K562 (cell line): ENCODE measurements at regions not wholly inside any gene's neighbourhood (a gene's known extent, or its start where the extent isn't known, plus 50 kb on each side); places are given as distances from the start of the nearest gene placed in this dataset.

Experiments used
- ATAC-seq: fragments of 200-7000 bp; cut with Tn5 transposase; 3 replicates; pipeline ENCODE4 v1.9.1; 2020; ENCODE audit warnings: moderate library complexity
- BruUV-seq: library from RNA; stranded (reverse); fragments of 400-500 nt; replicated peaks from 2 replicates; lab custom pipeline; 2021; lab: Mats Ljungman, UMichigan
- CTCF ChIA-PET: fragments of 300-600 bp; formaldehyde crosslinking; extraction: SDS; loops from one replicate; lab custom pipeline; 2021; ENCODE audit warnings: low intra/inter-chr PET ratio; lab: Yijun Ruan, JAX
- POLR2A ChIA-PET: fragments of 300-600, 350-650 bp; sonication (Branson Sonifier 250); formaldehyde crosslinking; extraction: SDS; loops from one replicate; lab custom pipeline; 2021; ENCODE audit warnings: antibody characterized with exemption, inconsistent platforms; lab: Yijun Ruan, JAX
- DNase-seq, 4 experiments: peaks; one replicate each; pipeline versions ENCODE4 v3.0.0 to v3.0.0-alpha.2; 2011 to 2018; ENCODE audit warnings: low spot score in 3 of 4, mixed read lengths in 3 of 4; ENCODE audit errors: extremely low read depth in 1 of 4
- FAIRE-seq: peaks from 2 replicates; lab custom pipeline; 2011; peaks lifted over from hg19 to GRCh38; lab: Jason Lieb, UNC
- H2AFZ ChIP-seq: 2 replicates; pipeline ENCODE4 v1.6.0; 2011; ENCODE audit warnings: low read depth, low read length, control low read depth, inconsistent platforms
- H3K27ac ChIP-seq: fragments of 200-600 bp; 3 replicates; pipeline ENCODE4 v1.8.0; 2011; ENCODE audit warnings: low read depth, mild to moderate bottlenecking, control low read depth, inconsistent platforms, low read length, moderate library complexity, mixed read lengths; ENCODE audit errors: extremely low read depth
- H3K27me3 ChIP-seq, 2 experiments: fragments of 300-600 bp in 1 of 2; 2 replicates in 1 of 2; 3 replicates in 1 of 2; pipeline versions ENCODE4 v1.6.0 to v1.8.0; 2011; ENCODE audit warnings: inconsistent platforms in 2 of 2, low read length in 2 of 2, mild to moderate bottlenecking in 1 of 2, mixed read lengths in 1 of 2, moderate library complexity in 1 of 2; ENCODE audit not compliant: control insufficient read depth in 2 of 2, insufficient read depth in 2 of 2
- H3K36me3 ChIP-seq: fragments of 300-600 bp; 3 replicates; pipeline ENCODE4 v1.8.0; 2011; ENCODE audit warnings: mild to moderate bottlenecking, low read length, inconsistent platforms; ENCODE audit not compliant: control insufficient read depth, insufficient read depth
- H3K4me1 ChIP-seq, 2 experiments: fragments of 200-600 bp in 1 of 2; replicated peaks in 1 of 2; 2 replicates in 1 of 2; 3 replicates in 1 of 2; pipeline versions ENCODE4 v1.5.1 to v1.8.0; 2011; ENCODE audit warnings: inconsistent platforms in 2 of 2, low read length in 2 of 2, mild to moderate bottlenecking in 1 of 2, mixed read lengths in 1 of 2, moderate library complexity in 1 of 2; ENCODE audit not compliant: control insufficient read depth in 2 of 2, insufficient read depth in 2 of 2
- H3K4me2 ChIP-seq: 2 replicates; pipeline ENCODE4 v1.6.1; 2011; ENCODE audit warnings: low read length, control low read depth, inconsistent platforms, mixed read lengths; ENCODE audit not compliant: insufficient read depth
- H3K4me3 ChIP-seq: fragments of 200-600 bp; sonication (generic), shearing (Covaris generic); 2 replicates; pipeline ENCODE4 v1.5.1; 2016; ENCODE audit warnings: control low read depth, inconsistent platforms
- H3K79me2 ChIP-seq: fragments of 200-600 bp; 3 replicates; pipeline ENCODE4 v1.8.0; 2011; ENCODE audit warnings: low read length, inconsistent platforms; ENCODE audit not compliant: control insufficient read depth, insufficient read depth
- H3K9ac ChIP-seq, 2 experiments: 2 replicates each; pipeline versions ENCODE4 v1.6.0 to v1.6.1; 2011; ENCODE audit warnings: low read depth in 2 of 2, low read length in 2 of 2, control low read depth in 1 of 2, inconsistent platforms in 1 of 2, mild to moderate bottlenecking in 1 of 2, mixed read lengths in 1 of 2; ENCODE audit not compliant: insufficient read depth in 1 of 2
- H3K9me1 ChIP-seq: one replicate; pipeline ENCODE4 v1.6.0; 2011; ENCODE audit warnings: inconsistent platforms, mild to moderate bottlenecking, low read length, moderate library complexity; ENCODE audit not compliant: control insufficient read depth, insufficient read depth
- H3K9me3 ChIP-seq: replicated peaks from 2 replicates; pipeline ENCODE4 v1.5.1; 2011; ENCODE audit warnings: low read depth, low read length, inconsistent platforms; ENCODE audit not compliant: control insufficient read depth, insufficient read depth
- H4K20me1 ChIP-seq: replicated peaks from 2 replicates; pipeline ENCODE4 v1.6.1; 2011; ENCODE audit warnings: low read length, inconsistent platforms, mixed read lengths; ENCODE audit not compliant: control insufficient read depth, insufficient read depth
- C11orf30 ChIP-seq: fragments of 450-650 bp; IDR thresholded peaks from 2 replicates; pipeline ENCODE4 v1.6.1; 2016; ENCODE audit warnings: low read depth, mild to moderate bottlenecking
- CBFA2T2 ChIP-seq: fragments of 450-650 bp; conservative IDR thresholded peaks from 2 replicates; pipeline ENCODE4 v1.6.1; 2017; ENCODE audit warnings: mild to moderate bottlenecking
- CCNT2 ChIP-seq: IDR thresholded peaks from 2 replicates; pipeline ENCODE4 v1.6.1; 2011; ENCODE audit warnings: borderline replicate concordance, low read depth, mild to moderate bottlenecking, moderate library complexity, mixed read lengths, low read length; ENCODE audit not compliant: insufficient read length; ENCODE audit errors: extremely low read depth
- CHD1 ChIP-seq: fragments of 200-600 bp; sonication (generic); IDR thresholded peaks from one replicate; pipeline ENCODE4 v1.6.1; 2012; ENCODE audit warnings: mild to moderate bottlenecking, moderate library complexity, low read length, inconsistent platforms
- DNMT1 ChIP-seq: fragments of 450-650 bp; IDR thresholded peaks from 2 replicates; pipeline ENCODE4 v1.6.1; 2016; ENCODE audit warnings: antibody characterized with exemption, mild to moderate bottlenecking
- MAFG ChIP-seq: fragments of 450-650 bp; conservative IDR thresholded peaks from 2 replicates; pipeline ENCODE4 v1.6.1; 2016; ENCODE audit warnings: missing genetic modification characterization, missing compliant biosample characterization
- MYNN ChIP-seq, 2 experiments: sonication (generic); formaldehyde crosslinking in 1 of 2; IDR thresholded peaks; 2 replicates each; pipeline versions ENCODE4 v1.5.0 to v1.6.1; 2016 to 2020; ENCODE audit warnings: antibody characterized with exemption in 1 of 2, missing genetic modification reagents in 1 of 2
- NR2C1 ChIP-seq, 2 experiments: fragments of 450-650 bp; IDR thresholded peaks; 2 replicates each; pipeline ENCODE4 v1.6.1; 2017; ENCODE audit warnings: mild to moderate bottlenecking in 2 of 2, antibody characterized with exemption in 1 of 2, inconsistent platforms in 1 of 2, missing compliant biosample characterization in 1 of 2, missing genetic modification characterization in 1 of 2
- PML ChIP-seq: IDR thresholded peaks from 2 replicates; pipeline ENCODE4 v1.6.1; 2012; ENCODE audit warnings: low read length, inconsistent platforms
- SMARCE1 ChIP-seq: fragments of 450-650 bp; IDR thresholded peaks from 2 replicates; pipeline ENCODE4 v1.7.1; 2016; ENCODE audit warnings: mild to moderate bottlenecking
- STAT5A ChIP-seq: IDR thresholded peaks from 2 replicates; pipeline ENCODE4 v1.6.1; 2012; ENCODE audit warnings: low read length, inconsistent platforms, borderline replicate concordance
- YY1 ChIP-seq, 3 experiments: IDR thresholded peaks; 2 replicates each; pipeline ENCODE4 v1.6.1; 2011; ENCODE audit warnings: low read length in 2 of 3, mild to moderate bottlenecking in 2 of 3, moderate library complexity in 2 of 3, borderline replicate concordance in 1 of 3, control low read depth in 1 of 3, low read depth in 1 of 3; ENCODE audit not compliant: insufficient read depth in 3 of 3, insufficient replicate concordance in 2 of 3, control insufficient read depth in 1 of 3, insufficient read length in 1 of 3; ENCODE audit errors: extremely low read depth in 1 of 3
- ZNF224 ChIP-seq: sonication (generic); formaldehyde crosslinking; IDR thresholded peaks from 2 replicates; pipeline ENCODE4 v1.8.0; 2022; ENCODE audit warnings: mild to moderate bottlenecking, missing genetic modification reagents
- ZNF41 ChIP-seq: fragments of 250-450 bp; sonication (Bioruptor Pico); conservative IDR thresholded peaks from 2 replicates; pipeline ENCODE4 v1.4.0; 2020; ENCODE audit warnings: mild to moderate bottlenecking
- WGBS: fragments of 100-300 bp; shearing (Covaris generic); methylation state at CpG from one replicate; pipeline ENCODE4 v1.1.6; 2016; ENCODE audit warnings: low coverage, mixed read lengths; ENCODE audit not compliant: insufficient coverage; ENCODE audit errors: missing lambda C conversion rate; 5-methylcytosine and 5-hydroxymethylcytosine counted together
- in situ Hi-C: fragments of 300-500 bp; cut with MboI; formaldehyde crosslinking; loops from 4 replicates; pipeline ENCODE4 v1.15.0; 2018; ENCODE audit warnings: inconsistent platforms, mixed read lengths
- intact Hi-C: fragments of 100-400 bp; cut with micrococcal nuclease; formaldehyde crosslinking; loops from 2 replicates; pipeline ENCODE4 v1.14.2; 2022
- TF ChIP-seq, protein P1 (sequence below): fragments of 200-800 bp; sonication (Bioruptor generic); IDR thresholded peaks from 2 replicates; pipeline ENCODE4 v1.6.1; 2017; ENCODE audit warnings: missing genetic modification characterization, missing compliant biosample characterization
- TF ChIP-seq, protein P2 (sequence below): fragments of 450-650 bp; IDR thresholded peaks from 2 replicates; pipeline ENCODE4 v1.6.1; 2016; ENCODE audit warnings: antibody characterized with exemption
- TF ChIP-seq, protein P3 (sequence below): sonication (generic); IDR thresholded peaks from 2 replicates; pipeline ENCODE4 v1.6.1; 2016

DNA sequence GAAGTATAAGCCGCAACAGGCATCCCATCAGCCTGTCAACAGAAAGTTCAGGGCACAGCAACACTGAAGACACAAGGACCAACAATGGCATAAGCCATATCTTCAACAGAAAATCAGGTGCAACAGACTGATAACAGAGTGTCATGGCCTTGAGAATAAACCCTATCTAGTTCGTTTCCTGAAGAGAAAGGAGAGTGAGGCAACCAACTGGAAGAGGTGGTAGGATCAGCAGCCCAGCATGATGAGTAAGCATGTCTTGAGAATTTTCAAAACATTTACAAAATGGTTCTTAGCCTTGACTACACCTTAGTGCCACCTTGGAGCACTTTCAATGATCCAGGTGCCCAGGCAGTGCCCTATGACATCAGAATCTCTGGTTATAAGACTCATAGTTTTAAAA, 290.2 kb upstream of the SEMA3C start:
- H2AFZ ChIP-seq = peak overlapping the region; percentile 53; the same call in 1 of the 2 replicates
- H3K27me3 ChIP-seq = no peaks in the 10 kb centered on the region
- peak; percentile 79 for ATAC-seq
- no peaks in the 10 kb centered on the region for H3K36me3 ChIP-seq
- peaks cover 0 to 8% of the 10 kb centered on the region in 2 experiments; a peak in 2 of 5 replicates for H3K4me1 ChIP-seq
- H3K4me3 ChIP-seq = no peak overlapping the region; the same call in 1 of the 2 replicates
- peak; percentile 79 for FAIRE-seq
- H3K4me2 ChIP-seq = peak overlapping the region; percentile 56
- H3K9me3 ChIP-seq = no peaks in the 10 kb centered on the region
- peak; percentile 46 to 80 (median 54) for DNase-seq
- no peaks in the 10 kb centered on the region for H3K9me1 ChIP-seq
- 0% methylated on average over 2 of the region's 2 CpGs for WGBS
- H4K20me1 ChIP-seq = no peaks in the 10 kb centered on the region
- no peaks in the 10 kb centered on the region for H3K79me2 ChIP-seq
- ChIA-PET POLR2A (no interaction called here), CTCF (no interaction called here)
- peak overlapping the region in 1 of 2 experiments; percentile 40; a peak in 2 of 4 replicates for H3K9ac ChIP-seq
- intact Hi-C loops = loop anchor here (5.0 kb wide), 1 partner anchor 47 kb away; no protein-coding TSS in a partner anchor
- BruUV-seq = no TSS peak
- peak overlapping the region; percentile 84 for H3K27ac ChIP-seq
- in situ Hi-C loops = no loop called here
- TF ChIP-seq MYNN (IDR thresholded peaks at IDR 0.05) (peak; percentile 44; the same call in 1 of the 2 replicates), MYNN (CRISPR knock-in tag; IDR thresholded peaks at IDR 0.05) (no peak), YY1 (IDR thresholded peaks at IDR 0.05; ENCODE audit: borderline replicate concordance in 1 of 3, control insufficient read depth in 1 of 3, extremely low read depth in 1 of 3, insufficient read depth in 3 of 3, insufficient read length in 1 of 3, insufficient replicate concordance in 2 of 3, low read depth in 1 of 3, low read length in 2 of 3) (peak in 1 of 3 experiments; percentile 23), DNMT1 (no peak), ZNF41 (CRISPR knock-in tag) (no peak), C11orf30 (peak; percentile 85), STAT5A (peak; percentile 57; the same call in 1 of the 2 replicates), CCNT2 (peak; percentile 51), CHD1 (no peak), MAFG (tag) (peak; percentile 84), CBFA2T2 (peak; percentile 76), NR2C1 (IDR thresholded peaks at IDR 0.05) (no peak), NR2C1 (tag; IDR thresholded peaks at IDR 0.05) (0 out of 2 replicates have a peak, but pooled peaks have one; percentile 27), PML (peak; percentile 61; the same call in 1 of the 2 replicates), ZNF224 (no peak), SMARCE1 (peak; percentile 60)
- TF ChIP-seq, protein P1, sequence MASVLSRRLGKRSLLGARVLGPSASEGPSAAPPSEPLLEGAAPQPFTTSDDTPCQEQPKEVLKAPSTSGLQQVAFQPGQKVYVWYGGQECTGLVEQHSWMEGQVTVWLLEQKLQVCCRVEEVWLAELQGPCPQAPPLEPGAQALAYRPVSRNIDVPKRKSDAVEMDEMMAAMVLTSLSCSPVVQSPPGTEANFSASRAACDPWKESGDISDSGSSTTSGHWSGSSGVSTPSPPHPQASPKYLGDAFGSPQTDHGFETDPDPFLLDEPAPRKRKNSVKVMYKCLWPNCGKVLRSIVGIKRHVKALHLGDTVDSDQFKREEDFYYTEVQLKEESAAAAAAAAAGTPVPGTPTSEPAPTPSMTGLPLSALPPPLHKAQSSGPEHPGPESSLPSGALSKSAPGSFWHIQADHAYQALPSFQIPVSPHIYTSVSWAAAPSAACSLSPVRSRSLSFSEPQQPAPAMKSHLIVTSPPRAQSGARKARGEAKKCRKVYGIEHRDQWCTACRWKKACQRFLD = 0 out of 2 replicates have a peak, but pooled peaks have one; percentile 30
- TF ChIP-seq, protein P2, sequence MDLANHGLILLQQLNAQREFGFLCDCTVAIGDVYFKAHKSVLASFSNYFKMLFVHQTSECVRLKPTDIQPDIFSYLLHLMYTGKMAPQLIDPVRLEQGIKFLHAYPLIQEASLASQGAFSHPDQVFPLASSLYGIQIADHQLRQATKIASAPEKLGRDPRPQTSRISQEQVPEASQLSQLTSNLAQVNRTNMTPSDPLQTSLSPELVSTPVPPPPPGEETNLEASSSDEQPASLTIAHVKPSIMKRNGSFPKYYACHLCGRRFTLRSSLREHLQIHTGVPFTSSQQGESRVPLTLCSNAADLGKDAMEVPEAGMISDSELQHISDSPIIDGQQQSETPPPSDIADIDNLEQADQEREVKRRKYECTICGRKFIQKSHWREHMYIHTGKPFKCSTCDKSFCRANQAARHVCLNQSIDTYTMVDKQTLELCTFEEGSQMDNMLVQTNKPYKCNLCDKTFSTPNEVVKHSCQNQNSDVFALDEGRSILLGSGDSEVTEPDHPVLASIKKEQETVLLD = 0 out of 2 replicates have a peak, but pooled peaks have one; percentile 34
- TF ChIP-seq, protein P3, sequence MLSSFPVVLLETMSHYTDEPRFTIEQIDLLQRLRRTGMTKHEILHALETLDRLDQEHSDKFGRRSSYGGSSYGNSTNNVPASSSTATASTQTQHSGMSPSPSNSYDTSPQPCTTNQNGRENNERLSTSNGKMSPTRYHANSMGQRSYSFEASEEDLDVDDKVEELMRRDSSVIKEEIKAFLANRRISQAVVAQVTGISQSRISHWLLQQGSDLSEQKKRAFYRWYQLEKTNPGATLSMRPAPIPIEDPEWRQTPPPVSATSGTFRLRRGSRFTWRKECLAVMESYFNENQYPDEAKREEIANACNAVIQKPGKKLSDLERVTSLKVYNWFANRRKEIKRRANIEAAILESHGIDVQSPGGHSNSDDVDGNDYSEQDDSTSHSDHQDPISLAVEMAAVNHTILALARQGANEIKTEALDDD = 0 out of 2 replicates have a peak, but pooled peaks have one; percentile 28
